Epithelial cell of esophagus (primary cell): ENCODE measurements at regions not wholly inside any gene's neighbourhood (a gene's known extent, or its start where the extent isn't known, plus 50 kb on each side); places are given as distances from the start of the nearest gene placed in this dataset.

Experiments used
- DNase-seq: peaks from one replicate; pipeline ENCODE4 v3.0.0; 2010; ENCODE audit warnings: low read depth
- H3K4me3 ChIP-seq: 2 replicates; pipeline ENCODE4 v1.5.1; 2011; ENCODE audit warnings: mild to moderate bottlenecking, low read length, control low read depth
- CTCF ChIP-seq: IDR thresholded peaks from 2 replicates; pipeline ENCODE4 v1.5.1; 2011; ENCODE audit warnings: low read depth, mild to moderate bottlenecking, low read length, control low read depth, inconsistent platforms; ENCODE audit not compliant: insufficient read depth; ENCODE audit errors: missing control alignments

- peak; percentile 54 for DNase-seq
- H3K4me3 ChIP-seq = no peak overlapping the region
- no peak for TF ChIP-seq CTCF
These were observed 315.9 kb upstream of the ZEB2 start for GRCh38 chr2:144835634-144836350.

- TF ChIP-seq CTCF = no peak
- no peak overlapping the region for H3K4me3 ChIP-seq
- peak; percentile 34 for DNase-seq
These were observed 315.2 kb upstream of the ZEB2 start for GRCh38 chr2:144834998-144835633.

- no peak for TF ChIP-seq CTCF
- peak; percentile 5 for DNase-seq
- no peak overlapping the region for H3K4me3 ChIP-seq
These were observed 314.4 kb upstream of the ZEB2 start for GRCh38 chr2:144834363-144834762.

GRCh38 chr2:144833075-144833637 lies 313.2 kb upstream of the ZEB2 start:
- no peak overlapping the region for H3K4me3 ChIP-seq
- no peak for DNase-seq
- TF ChIP-seq CTCF = no peak

GRCh38 chr2:144832048-144832447 lies 312.1 kb upstream of the ZEB2 start:
- TF ChIP-seq CTCF = no peak
- no peak overlapping the region for H3K4me3 ChIP-seq
- no peak for DNase-seq

GRCh38 chr2:144830543-144830942 lies 310.6 kb upstream of the ZEB2 start:
- H3K4me3 ChIP-seq = no peak overlapping the region
- DNase-seq = no peak
- no peak for TF ChIP-seq CTCF

- no peak overlapping the region for H3K4me3 ChIP-seq
- TF ChIP-seq CTCF = no peak
- DNase-seq = no peak
These were observed 307.5 kb upstream of the ZEB2 start for GRCh38 chr2:144827404-144827803.
